GM23338 (cell line): ENCODE measurements at regions not wholly inside any gene's neighbourhood (a gene's known extent, or its start where the extent isn't known, plus 50 kb on each side); places are given as distances from the start of the nearest gene placed in this dataset.

Experiments used
- CREB1 ChIP-seq: fragments of 250-450 bp; sonication (Bioruptor Pico); IDR thresholded peaks from 2 replicates; pipeline ENCODE4 v1.5.0; 2020; ENCODE audit warnings: low read depth, mild to moderate bottlenecking, moderate library complexity
- EZH2 ChIP-seq: fragments of 200-600 bp; sonication (generic); IDR thresholded peaks from one replicate; pipeline ENCODE4 v1.8.0; 2017; ENCODE audit warnings: antibody characterized with exemption, mild to moderate bottlenecking, low read depth; ENCODE audit not compliant: unreplicated experiment
- EZH2phosphoT487 ChIP-seq: fragments of 200-600 bp; sonication (generic); IDR thresholded peaks from one replicate; pipeline ENCODE4 v1.8.1; 2018; ENCODE audit warnings: antibody characterized with exemption; ENCODE audit not compliant: unreplicated experiment
- POLR2AphosphoS5 ChIP-seq: IDR thresholded peaks from 2 replicates; pipeline ENCODE4 v1.6.1; 2016; ENCODE audit warnings: antibody characterized with exemption, low read depth
- REST ChIP-seq: IDR thresholded peaks from one replicate; pipeline ENCODE4 v1.6.1; 2018; ENCODE audit warnings: antibody characterized with exemption; ENCODE audit not compliant: unreplicated experiment
- TF ChIP-seq, protein P1 (sequence below), 2 experiments: fragments of 200-600 bp in 1 of 2; sonication (generic) in 1 of 2; conservative IDR thresholded peaks; 2 replicates each; pipeline versions ENCODE4 v1.5.1 to v1.6.1; 2016 to 2017; ENCODE audit warnings: antibody characterized with exemption in 2 of 2, low read depth in 2 of 2, mild to moderate bottlenecking in 2 of 2, moderate library complexity in 1 of 2
- TF ChIP-seq, protein P2 (sequence below): fragments of 250-450 bp; sonication (Bioruptor Pico); IDR thresholded peaks from 2 replicates; pipeline ENCODE4 v1.5.0; 2020; ENCODE audit warnings: mild to moderate bottlenecking, moderate library complexity

GRCh38 chr5:10065428-10066000 is 184.2 kb downstream of the ATPSCKMT start:
- TF ChIP-seq, protein P1, sequence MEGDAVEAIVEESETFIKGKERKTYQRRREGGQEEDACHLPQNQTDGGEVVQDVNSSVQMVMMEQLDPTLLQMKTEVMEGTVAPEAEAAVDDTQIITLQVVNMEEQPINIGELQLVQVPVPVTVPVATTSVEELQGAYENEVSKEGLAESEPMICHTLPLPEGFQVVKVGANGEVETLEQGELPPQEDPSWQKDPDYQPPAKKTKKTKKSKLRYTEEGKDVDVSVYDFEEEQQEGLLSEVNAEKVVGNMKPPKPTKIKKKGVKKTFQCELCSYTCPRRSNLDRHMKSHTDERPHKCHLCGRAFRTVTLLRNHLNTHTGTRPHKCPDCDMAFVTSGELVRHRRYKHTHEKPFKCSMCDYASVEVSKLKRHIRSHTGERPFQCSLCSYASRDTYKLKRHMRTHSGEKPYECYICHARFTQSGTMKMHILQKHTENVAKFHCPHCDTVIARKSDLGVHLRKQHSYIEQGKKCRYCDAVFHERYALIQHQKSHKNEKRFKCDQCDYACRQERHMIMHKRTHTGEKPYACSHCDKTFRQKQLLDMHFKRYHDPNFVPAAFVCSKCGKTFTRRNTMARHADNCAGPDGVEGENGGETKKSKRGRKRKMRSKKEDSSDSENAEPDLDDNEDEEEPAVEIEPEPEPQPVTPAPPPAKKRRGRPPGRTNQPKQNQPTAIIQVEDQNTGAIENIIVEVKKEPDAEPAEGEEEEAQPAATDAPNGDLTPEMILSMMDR (conservative IDR thresholded peaks at IDR 0.05; ENCODE audit: low read depth in 2 of 2) = no peak
- TF ChIP-seq EZH2 (no peak), REST (no peak), CREB1 (CRISPR knock-in tag) (no peak), POLR2AphosphoS5 (no peak), EZH2phosphoT487 (no peak)
- TF ChIP-seq, protein P2, sequence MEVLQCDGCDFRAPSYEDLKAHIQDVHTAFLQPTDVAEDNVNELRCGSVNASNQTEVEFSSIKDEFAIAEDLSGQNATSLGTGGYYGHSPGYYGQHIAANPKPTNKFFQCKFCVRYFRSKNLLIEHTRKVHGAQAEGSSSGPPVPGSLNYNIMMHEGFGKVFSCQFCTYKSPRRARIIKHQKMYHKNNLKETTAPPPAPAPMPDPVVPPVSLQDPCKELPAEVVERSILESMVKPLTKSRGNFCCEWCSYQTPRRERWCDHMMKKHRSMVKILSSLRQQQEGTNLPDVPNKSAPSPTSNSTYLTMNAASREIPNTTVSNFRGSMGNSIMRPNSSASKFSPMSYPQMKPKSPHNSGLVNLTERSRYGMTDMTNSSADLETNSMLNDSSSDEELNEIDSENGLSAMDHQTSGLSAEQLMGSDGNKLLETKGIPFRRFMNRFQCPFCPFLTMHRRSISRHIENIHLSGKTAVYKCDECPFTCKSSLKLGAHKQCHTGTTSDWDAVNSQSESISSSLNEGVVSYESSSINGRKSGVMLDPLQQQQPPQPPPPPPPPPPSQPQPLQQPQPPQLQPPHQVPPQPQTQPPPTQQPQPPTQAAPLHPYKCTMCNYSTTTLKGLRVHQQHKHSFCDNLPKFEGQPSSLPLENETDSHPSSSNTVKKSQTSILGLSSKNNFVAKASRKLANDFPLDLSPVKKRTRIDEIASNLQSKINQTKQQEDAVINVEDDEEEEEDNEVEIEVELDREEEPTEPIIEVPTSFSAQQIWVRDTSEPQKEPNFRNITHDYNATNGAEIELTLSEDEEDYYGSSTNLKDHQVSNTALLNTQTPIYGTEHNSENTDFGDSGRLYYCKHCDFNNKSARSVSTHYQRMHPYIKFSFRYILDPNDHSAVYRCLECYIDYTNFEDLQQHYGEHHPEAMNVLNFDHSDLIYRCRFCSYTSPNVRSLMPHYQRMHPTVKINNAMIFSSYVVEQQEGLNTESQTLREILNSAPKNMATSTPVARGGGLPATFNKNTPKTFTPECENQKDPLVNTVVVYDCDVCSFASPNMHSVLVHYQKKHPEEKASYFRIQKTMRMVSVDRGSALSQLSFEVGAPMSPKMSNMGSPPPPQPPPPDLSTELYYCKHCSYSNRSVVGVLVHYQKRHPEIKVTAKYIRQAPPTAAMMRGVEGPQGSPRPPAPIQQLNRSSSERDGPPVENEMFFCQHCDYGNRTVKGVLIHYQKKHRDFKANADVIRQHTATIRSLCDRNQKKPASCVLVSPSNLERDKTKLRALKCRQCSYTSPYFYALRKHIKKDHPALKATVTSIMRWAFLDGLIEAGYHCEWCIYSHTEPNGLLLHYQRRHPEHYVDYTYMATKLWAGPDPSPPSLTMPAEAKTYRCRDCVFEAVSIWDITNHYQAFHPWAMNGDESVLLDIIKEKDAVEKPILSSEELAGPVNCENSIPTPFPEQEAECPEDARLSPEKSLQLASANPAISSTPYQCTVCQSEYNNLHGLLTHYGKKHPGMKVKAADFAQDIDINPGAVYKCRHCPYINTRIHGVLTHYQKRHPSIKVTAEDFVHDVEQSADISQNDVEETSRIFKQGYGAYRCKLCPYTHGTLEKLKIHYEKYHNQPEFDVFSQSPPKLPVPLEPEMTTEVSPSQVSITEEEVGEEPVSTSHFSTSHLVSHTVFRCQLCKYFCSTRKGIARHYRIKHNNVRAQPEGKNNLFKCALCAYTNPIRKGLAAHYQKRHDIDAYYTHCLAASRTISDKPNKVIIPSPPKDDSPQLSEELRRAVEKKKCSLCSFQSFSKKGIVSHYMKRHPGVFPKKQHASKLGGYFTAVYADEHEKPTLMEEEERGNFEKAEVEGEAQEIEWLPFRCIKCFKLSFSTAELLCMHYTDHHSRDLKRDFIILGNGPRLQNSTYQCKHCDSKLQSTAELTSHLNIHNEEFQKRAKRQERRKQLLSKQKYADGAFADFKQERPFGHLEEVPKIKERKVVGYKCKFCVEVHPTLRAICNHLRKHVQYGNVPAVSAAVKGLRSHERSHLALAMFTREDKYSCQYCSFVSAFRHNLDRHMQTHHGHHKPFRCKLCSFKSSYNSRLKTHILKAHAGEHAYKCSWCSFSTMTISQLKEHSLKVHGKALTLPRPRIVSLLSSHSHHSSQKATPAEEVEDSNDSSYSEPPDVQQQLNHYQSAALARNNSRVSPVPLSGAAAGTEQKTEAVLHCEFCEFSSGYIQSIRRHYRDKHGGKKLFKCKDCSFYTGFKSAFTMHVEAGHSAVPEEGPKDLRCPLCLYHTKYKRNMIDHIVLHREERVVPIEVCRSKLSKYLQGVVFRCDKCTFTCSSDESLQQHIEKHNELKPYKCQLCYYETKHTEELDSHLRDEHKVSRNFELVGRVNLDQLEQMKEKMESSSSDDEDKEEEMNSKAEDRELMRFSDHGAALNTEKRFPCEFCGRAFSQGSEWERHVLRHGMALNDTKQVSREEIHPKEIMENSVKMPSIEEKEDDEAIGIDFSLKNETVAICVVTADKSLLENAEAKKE (CRISPR knock-in tag) = no peak
